Fibroblast of lung (primary cell): ENCODE measurements at regions not wholly inside any gene's neighbourhood (a gene's known extent, or its start where the extent isn't known, plus 50 kb on each side); places are given as distances from the start of the nearest gene placed in this dataset.

ENCODE experiments used
- DNase-seq, 2 donors: peaks; one replicate each; pipeline versions ENCODE4 v3.0.0 to v3.0.0-alpha.2; 2010; ENCODE audit warnings: low read depth in 2 of 2
- H2AFZ ChIP-seq: 2 replicates; pipeline ENCODE4 v1.5.1; 2012; ENCODE audit warnings: low read length, control low read depth, inconsistent platforms
- H3K27ac ChIP-seq: 2 replicates; pipeline ENCODE4 v1.5.1; 2011; ENCODE audit warnings: low read length, control low read depth; ENCODE audit not compliant: insufficient read depth
- H3K27me3 ChIP-seq: 2 replicates; pipeline ENCODE4 v1.5.1; 2011; ENCODE audit warnings: mild to moderate bottlenecking, low read length; ENCODE audit not compliant: control insufficient read depth, insufficient read depth
- H3K36me3 ChIP-seq: 2 replicates; pipeline ENCODE4 v1.5.1; 2011; ENCODE audit warnings: low read length; ENCODE audit not compliant: control insufficient read depth, insufficient read depth
- H3K4me1 ChIP-seq: 2 replicates; pipeline ENCODE4 v1.5.1; 2011; ENCODE audit warnings: low read length; ENCODE audit not compliant: control insufficient read depth, insufficient read depth; ENCODE audit errors: extremely low read depth
- H3K4me2 ChIP-seq: 2 replicates; pipeline ENCODE4 v1.5.1; 2011; ENCODE audit warnings: low read length, control low read depth; ENCODE audit not compliant: insufficient read depth; ENCODE audit errors: extremely low read depth
- H3K4me3 ChIP-seq, 4 experiments: fragments of 200-600 bp in 1 of 4; sonication (generic) in 1 of 4; replicated peaks in 1 of 4; 2 replicates each; pipeline ENCODE4 v1.5.1; 2011 to 2016; ENCODE audit warnings: low read length in 4 of 4, low read depth in 3 of 4, mild to moderate bottlenecking in 3 of 4, control low read depth in 2 of 4, inconsistent platforms in 1 of 4, mixed read lengths in 1 of 4; ENCODE audit not compliant: insufficient read depth in 1 of 4; ENCODE audit errors: control extremely low read depth in 1 of 4
- H3K79me2 ChIP-seq: 2 replicates; pipeline ENCODE4 v1.5.1; 2012; ENCODE audit warnings: mild to moderate bottlenecking, low read length, inconsistent platforms; ENCODE audit not compliant: control insufficient read depth, insufficient read depth
- H3K9ac ChIP-seq: 2 replicates; pipeline ENCODE4 v1.5.1; 2011; ENCODE audit warnings: mild to moderate bottlenecking, low read length, control low read depth; ENCODE audit not compliant: insufficient read depth
- H3K9me3 ChIP-seq: 2 replicates; pipeline ENCODE4 v1.5.1; 2012; ENCODE audit warnings: low read depth, low read length; ENCODE audit not compliant: control insufficient read depth, insufficient read depth
- H4K20me1 ChIP-seq: 2 replicates; pipeline ENCODE4 v1.5.1; 2011; ENCODE audit warnings: low read length; ENCODE audit not compliant: control insufficient read depth, insufficient read depth; ENCODE audit errors: extremely low read depth
- CTCF ChIP-seq, 2 donors: IDR thresholded peaks in 1 of 2; conservative IDR thresholded peaks in 1 of 2; 1 replicate in 1 of 2; 2 replicates in 1 of 2; pipeline ENCODE4 v1.5.1; 2011 to 2012; ENCODE audit warnings: low read length in 2 of 2, control low read depth in 1 of 2, inconsistent platforms in 1 of 2, low read depth in 1 of 2, mild to moderate bottlenecking in 1 of 2
- EZH2 ChIP-seq: IDR thresholded peaks from 2 replicates; pipeline ENCODE4 v1.5.1; 2012; ENCODE audit warnings: low read length, control low read depth, mild to moderate bottlenecking; ENCODE audit errors: missing control alignments

DNA sequence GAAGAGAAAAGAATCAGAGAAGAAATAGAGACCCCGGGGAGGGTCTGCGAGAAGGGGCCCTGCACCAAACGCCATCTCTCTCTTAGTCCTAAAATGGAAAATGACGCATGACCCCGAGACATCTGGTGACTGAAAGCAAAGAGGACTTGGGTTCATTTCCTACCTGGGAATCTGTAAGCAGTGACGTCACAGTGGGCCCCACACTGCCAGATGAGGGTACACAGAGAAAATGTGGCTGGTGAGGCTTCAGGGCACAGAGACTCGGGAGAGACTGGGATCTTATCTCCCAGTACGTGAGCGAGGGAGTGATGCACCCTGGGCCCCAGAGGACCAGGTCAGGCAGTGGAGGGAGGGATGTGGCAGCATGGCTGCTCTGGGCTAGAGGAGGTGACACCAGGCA is 288.1 kb upstream of the SFSWAP start:
- H3K9me3 ChIP-seq, result no peaks in the 10 kb centered on the region

GRCh38 chr12:131424270-131424669 is 286.6 kb upstream of the SFSWAP start:
- H3K36me3 ChIP-seq, result no peaks in the 10 kb centered on the region
- no peaks in the 10 kb centered on the region for H4K20me1 ChIP-seq
- no peak overlapping the region for H3K4me3 ChIP-seq
- H3K27ac ChIP-seq, result no peak overlapping the region
- H3K9me3 ChIP-seq, result no peaks in the 10 kb centered on the region
- no peaks in the 10 kb centered on the region for H3K79me2 ChIP-seq
- no peak overlapping the region for H2AFZ ChIP-seq
- no peak overlapping the region for H3K9ac ChIP-seq
- no peak overlapping the region for H3K4me2 ChIP-seq
- no peaks in the 10 kb centered on the region for H3K27me3 ChIP-seq
- DNase-seq, result no peak
- no peaks in the 10 kb centered on the region for H3K4me1 ChIP-seq
- no peak for TF ChIP-seq CTCF (conservative IDR thresholded peaks at IDR 0.05 in 1 of 2, IDR thresholded peaks at IDR 0.05 in 1 of 2; ENCODE audit: low read depth in 1 of 2, low read length in 2 of 2)
- TF ChIP-seq EZH2, result no peak

More for the DNA sequence above, 288.1 kb upstream of the SFSWAP start:
- no peak for DNase-seq
- H4K20me1 ChIP-seq, result no peaks in the 10 kb centered on the region
- H3K79me2 ChIP-seq, result no peaks in the 10 kb centered on the region
- no peaks in the 10 kb centered on the region for H3K4me1 ChIP-seq
- H3K36me3 ChIP-seq, result no peaks in the 10 kb centered on the region
- TF ChIP-seq EZH2, result no peak
- TF ChIP-seq CTCF (conservative IDR thresholded peaks at IDR 0.05 in 1 of 2, IDR thresholded peaks at IDR 0.05 in 1 of 2; ENCODE audit: low read depth in 1 of 2, low read length in 2 of 2), result no peak
- no peak overlapping the region for H3K9ac ChIP-seq
- no peaks in the 10 kb centered on the region for H3K27me3 ChIP-seq
- no peak overlapping the region for H3K4me2 ChIP-seq
- no peak overlapping the region for H3K27ac ChIP-seq
- H3K4me3 ChIP-seq, result no peak overlapping the region
- no peak overlapping the region for H2AFZ ChIP-seq

DNA sequence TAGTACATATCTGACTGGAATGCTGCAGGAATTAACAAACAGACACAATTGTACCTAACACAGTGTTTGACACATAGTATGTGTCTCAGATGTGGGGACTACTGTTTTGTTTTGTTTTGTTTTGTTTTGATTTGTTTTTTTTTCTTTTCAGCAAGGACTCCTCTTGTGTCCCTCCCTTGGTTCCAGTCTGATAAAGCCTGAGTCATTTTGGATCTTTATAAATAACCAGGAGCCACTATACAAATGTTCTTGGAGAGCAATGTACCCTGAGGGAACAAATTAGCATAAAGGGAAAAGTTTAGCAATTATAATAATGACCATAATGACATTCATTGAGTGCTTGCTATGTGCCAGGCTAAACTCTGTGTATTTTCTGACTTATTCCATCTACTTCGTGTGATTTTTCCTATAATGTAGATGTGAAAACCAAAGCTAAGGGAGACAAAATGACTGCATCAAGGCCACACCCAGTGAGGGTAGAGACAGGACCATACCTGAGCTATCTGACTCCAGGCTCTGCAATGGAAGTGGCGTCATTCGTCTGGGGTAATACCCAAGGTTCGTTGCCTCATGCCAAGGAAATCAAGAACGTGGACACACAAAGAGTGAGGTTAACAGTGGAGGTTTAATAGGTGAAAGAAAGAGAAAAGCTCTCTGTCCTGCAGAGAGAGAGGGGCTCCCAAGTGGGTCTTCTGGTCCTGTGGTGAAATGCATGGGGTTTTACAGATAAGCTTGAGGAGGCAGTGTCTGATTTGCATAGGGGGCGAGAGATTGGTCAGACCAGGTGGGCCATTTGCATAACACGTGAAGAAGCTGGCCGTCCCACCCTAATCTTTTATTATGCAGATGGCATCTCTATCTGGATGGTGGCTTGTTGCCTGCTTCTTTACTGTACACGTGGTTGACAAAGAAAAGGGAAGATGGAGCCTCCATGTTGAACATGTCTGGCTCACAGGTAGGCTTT is 285.5 kb upstream of the SFSWAP start:
- no peak overlapping the region for H3K4me3 ChIP-seq
- no peak for DNase-seq
- H3K79me2 ChIP-seq, result no peaks in the 10 kb centered on the region
- H3K36me3 ChIP-seq, result no peaks in the 10 kb centered on the region
- no peak overlapping the region for H3K4me2 ChIP-seq
- H3K4me1 ChIP-seq, result no peaks in the 10 kb centered on the region
- TF ChIP-seq EZH2, result no peak
- no peak for TF ChIP-seq CTCF (conservative IDR thresholded peaks at IDR 0.05 in 1 of 2, IDR thresholded peaks at IDR 0.05 in 1 of 2; ENCODE audit: low read depth in 1 of 2, low read length in 2 of 2)
- H3K9me3 ChIP-seq, result no peaks in the 10 kb centered on the region
- no peaks in the 10 kb centered on the region for H3K27me3 ChIP-seq
- no peak overlapping the region for H2AFZ ChIP-seq
- H4K20me1 ChIP-seq, result no peaks in the 10 kb centered on the region
- H3K9ac ChIP-seq, result no peak overlapping the region
- no peak overlapping the region for H3K27ac ChIP-seq
